ENCODE measurements at regions not wholly inside any gene's neighbourhood (a gene's known extent, or its start where the extent isn't known, plus 50 kb on each side); places are given as distances from the start of the nearest gene placed in this dataset.

DNA sequence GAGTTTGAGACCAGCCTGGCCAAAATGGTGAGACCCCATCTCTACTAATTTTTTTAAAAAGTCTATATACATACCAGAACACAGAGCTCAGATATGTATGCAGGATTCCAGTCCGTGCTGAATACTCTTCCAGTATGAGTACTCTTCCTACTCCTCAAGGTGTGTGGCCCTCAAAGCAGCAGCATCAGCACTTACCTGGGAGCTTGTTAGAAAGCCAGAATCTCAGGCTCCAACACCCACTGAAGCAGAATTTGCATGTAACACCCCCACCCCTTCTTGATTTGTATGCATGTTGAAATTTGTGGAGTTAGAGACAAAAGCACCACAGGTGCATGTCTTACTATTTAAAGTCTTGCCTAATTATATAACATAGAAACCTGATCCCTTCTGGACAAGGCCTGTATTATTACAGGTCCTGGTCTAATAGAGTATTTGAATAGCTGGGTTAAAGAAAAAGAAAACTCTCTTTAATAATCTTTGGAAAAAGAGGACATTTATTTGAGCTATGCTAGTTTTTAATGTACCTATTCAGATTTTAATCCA lies 50.3 kb upstream of the NFE2L2 start:
- no peak for DNase-seq (ENCODE audit: low read depth, low spot score)

DNA sequence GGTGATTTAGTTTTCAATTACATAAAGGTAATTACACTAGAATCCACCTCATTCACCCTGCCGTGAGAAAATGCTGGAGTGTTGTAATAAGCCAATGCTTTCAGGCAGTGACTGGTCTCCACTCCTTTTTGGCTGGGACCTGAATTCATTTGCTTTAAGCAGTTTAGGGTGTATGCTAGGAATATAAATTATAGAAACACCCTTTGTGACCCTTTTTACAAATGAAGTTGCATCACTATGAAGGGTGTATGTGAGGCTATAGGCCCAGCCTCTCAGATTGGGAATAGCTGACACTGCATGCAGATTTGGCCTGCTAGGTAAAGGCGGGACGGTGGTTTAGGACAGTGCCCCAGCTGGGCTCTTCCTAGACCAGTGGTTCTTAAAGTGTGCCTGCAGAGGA lies 50.8 kb upstream of the NFE2L2 start:
- DNase-seq (ENCODE audit: low read depth, low spot score): no peak

DNA sequence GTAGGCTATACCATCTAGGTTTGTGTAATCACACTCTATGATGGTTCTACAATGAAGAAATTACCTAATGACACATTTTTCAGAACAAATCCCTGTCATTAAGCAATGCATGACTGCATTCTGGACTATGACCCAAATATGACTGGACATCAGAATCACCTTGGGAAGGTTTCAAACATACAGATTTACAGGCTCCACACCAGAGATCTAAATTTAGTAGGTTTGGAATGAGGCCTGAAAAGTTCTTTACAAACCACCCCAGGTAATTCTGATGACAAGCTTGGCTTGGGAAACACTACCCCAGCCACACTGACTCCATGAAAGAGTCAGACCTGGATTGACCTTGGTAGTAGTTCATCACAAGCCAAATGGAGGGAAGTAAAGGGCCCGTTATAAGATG lies 52.2 kb upstream of the NFE2L2 start:
- no peak for DNase-seq (ENCODE audit: low read depth, low spot score)

DNA sequence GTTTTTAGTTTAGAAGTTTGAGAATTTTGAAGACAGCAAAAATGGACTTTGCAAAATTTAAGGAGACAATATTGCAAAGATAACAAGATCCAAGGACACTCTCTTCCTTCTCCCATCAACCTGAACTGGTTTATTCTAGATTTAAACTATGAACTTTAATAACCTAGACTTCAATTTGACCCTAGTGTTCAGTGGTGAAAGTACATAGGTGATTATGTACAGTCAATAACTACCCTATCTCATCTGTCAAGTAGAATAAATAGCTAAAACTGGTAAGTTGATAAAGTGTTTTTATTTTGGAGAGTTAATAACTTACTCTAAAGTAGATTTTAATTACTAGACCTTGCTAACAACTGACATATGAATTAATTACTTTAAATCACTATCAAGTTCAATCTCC lies 52.9 kb upstream of the NFE2L2 start:
- DNase-seq (ENCODE audit: low read depth, low spot score): no peak

DNA sequence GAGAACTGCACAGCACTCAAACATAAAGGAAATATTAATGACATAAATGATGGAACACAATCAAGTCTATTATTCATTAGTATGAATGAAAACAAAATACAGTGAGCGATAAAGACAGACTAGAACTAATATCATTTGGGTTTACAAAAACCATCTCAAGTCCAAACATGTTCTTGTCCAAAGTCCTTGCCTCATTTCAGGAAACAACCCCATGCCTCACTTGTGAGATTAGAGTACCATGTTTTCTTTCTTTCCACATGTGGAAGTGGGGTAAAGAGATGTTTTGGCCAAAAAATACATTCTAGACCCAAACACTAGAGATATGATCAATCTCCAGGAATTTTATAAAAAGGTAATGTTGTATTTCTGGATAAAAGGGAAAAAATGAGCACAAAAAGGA lies 53.3 kb upstream of the NFE2L2 start:
- no peak for DNase-seq (ENCODE audit: low read depth, low spot score)

DNA sequence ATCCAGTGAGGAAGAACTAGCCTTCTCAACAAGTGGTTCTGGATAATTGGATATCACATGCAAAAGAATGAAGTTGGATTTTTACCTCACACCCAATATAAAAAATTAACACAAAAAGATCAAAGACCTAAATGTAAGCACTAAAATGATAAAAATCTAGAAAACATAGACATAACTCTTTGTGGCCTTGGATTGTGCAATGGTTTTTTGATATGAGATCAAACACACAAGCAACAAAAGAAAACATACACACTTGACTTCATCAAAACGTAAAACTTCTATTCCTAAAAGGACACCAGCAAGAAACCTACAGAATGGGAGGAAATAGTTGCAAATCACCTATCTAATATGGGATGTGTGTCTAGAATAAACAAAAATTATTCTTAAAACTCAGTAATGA lies 54.1 kb upstream of the NFE2L2 start:
- no peak for DNase-seq (ENCODE audit: low read depth, low spot score)

DNA sequence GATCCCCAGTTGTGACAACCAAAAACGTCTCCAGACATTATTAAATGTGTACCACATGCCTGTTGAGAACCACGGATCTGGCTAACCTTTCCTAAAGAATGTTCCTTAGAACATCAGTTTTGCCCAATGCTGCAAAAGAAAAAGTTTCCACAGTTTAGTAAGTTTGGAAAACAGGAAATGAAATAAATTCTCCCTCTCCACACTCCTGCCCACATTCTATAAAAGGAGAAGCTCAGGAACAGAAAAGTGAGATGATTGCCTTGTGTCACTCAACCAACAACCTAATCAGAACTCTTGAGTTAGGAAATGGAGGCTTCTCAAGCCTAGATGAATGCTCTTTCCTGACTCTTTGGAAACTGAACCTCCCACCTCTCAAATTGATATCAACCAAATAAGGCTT lies 56.1 kb upstream of the NFE2L2 start:
- no peak for DNase-seq (ENCODE audit: low read depth, low spot score)

DNA sequence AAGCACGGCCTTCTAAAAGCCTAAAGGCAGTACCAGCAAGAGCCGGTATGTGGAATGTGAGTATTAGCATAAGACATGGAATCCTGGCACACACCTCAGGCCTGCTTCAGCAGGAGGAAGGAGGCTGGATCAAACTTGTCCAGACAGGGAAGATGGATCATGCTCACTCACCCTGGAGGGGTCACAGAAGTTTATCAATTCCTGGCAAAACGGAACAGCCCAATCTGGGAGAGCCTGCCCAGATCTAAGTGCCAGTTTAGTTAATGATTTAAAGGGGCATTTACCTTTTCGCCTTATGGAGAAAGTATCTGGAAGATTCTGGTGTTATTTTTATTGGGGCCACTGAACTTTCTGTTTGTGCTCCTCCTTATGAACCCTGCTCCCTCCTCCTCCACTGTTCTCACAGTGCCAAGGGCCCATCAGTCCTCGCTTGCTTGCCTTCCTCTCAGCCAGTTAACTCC lies 58.3 kb upstream of the NFE2L2 start:
- DNase-seq (ENCODE audit: low read depth, low spot score): no peak

DNA sequence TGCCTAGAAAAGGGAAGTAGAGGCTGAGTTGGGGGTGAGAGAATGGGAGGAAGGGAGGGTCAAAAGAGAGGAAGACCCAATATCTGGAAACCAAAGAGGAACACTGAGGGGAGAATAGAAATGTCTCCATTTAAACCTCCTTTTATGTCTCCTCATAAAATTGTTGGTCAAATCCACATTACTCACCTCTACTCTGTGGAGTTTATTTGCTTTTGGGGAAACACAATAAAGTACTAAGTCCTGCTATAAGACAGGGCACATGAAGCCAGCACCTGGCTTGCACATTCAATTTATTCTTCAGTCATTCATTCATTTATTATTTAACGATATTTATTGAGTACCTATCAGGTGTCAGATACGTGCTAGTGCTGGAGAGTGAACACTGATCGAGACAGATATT lies 60.3 kb upstream of the NFE2L2 start:
- DNase-seq (ENCODE audit: low read depth, low spot score): no peak

DNA sequence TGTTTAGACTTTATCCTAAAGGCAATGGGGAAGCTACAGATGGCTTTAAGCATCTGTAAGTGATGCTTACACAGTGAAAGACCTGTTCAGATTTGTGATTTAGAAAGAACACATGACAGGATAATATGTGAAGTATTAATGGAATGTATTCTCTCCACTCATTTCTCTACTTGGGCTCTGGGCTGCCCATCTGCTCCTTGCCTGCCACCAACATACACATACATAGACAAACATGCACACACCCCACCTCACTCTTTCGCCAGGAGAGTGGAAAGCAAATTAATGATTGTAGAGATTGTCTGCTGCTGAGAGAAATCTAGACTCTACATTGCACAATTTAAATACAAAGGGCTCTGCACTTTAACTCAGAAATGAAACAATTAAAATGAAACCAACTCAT lies 61.0 kb upstream of the NFE2L2 start:
- no peak for DNase-seq (ENCODE audit: low read depth, low spot score)

DNA sequence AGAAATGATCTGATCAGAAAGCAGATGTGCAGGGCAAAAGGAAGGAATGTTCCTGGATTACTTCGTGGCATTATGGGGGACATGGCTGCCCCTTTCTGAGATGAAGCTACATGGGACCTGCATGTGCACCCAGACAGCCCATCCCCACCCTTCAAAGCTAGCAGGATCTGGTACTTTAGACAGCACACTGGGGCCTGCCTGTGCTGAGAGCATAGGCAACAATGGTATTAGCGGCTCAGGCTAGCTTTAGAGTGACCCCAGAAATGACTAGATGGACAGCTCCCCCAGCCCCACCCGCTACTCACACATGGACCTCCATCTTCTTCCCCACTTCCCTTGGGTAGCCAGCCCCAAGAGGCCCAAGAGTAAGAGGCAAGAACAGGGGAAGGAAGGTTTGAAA lies 61.5 kb upstream of the NFE2L2 start:
- DNase-seq (ENCODE audit: low read depth, low spot score): no peak

DNA sequence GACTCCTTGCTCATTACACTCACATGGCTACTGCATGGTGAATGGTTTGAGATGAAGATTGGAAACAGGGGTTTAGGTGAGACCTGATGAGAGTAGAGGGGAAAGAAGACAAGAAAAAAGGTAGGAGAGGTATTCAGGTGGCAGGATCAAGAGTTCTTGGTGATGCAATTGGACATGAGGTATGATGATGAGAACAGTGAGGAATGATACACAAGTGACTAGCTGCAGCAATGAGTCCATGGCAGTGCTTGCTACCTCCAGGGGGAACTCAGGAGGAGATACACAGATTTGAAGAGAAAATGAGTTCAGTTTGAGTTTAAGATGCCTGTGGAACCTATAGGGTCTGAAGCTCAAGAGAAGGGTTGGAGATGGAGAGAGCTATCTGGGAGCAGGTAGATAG lies 62.1 kb upstream of the NFE2L2 start:
- no peak for DNase-seq (ENCODE audit: low read depth, low spot score)

DNA sequence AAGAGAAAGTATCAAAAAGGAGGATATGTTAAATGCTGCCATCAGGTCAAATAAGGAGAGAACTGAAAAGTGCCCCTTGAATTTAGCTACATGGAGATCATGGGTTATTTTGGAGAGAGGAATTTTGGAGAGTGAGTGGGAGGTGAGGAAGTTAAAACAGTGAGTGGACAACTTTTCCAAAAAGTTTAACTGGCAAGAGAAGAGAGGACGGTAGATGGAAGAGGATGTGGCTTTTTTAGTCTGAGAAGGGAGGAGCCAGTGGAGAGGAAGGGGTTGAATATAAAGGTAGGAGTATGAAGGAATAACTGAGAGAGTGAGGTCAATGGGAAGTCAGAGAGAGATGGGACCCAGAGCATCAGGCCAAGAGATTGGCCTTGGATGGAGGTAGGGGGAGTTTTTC lies 62.5 kb upstream of the NFE2L2 start:
- DNase-seq (ENCODE audit: low read depth, low spot score): no peak

DNA sequence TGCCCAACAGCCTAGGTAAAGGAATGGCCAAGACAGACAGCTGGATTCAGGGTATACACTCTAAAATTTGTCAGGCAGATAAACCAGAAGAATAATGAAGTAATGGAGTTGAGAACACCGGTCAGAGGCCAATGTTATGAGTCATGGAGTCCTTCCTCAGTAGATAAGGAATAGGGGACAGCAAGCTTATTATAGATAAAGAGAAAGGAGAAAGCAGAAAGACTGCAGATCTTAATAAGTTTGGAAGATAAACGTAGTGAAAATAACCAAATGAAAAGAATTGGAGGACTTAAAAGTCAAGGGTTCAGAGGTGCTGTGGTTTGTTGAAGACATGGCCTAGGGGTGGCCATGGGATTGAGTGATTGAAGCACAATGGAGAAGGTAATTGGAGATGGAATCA lies 63.5 kb upstream of the NFE2L2 start:
- no peak for DNase-seq (ENCODE audit: low read depth, low spot score)

DNA sequence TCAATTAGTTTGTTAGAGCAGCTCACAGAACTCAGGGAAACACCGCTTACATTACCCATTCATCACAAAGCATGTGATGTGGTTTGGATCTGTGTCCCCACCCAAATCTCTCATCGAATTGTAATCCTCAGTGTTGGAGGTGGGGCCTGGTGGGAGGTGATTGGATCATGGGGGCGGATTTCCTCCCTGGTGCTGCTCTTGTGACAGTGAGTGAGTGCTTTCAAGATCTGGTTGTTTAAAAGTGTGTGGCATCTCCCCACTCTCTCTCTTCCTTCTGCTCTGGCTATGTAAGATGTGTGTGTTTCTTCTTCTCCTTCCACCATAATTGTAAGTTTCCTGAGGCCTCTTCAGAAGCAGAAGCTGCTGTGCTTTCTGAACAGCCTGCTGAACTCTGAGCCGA lies 63.5 kb upstream of the AGPS start:
- no peak for DNase-seq (ENCODE audit: low read depth, low spot score)

DNA sequence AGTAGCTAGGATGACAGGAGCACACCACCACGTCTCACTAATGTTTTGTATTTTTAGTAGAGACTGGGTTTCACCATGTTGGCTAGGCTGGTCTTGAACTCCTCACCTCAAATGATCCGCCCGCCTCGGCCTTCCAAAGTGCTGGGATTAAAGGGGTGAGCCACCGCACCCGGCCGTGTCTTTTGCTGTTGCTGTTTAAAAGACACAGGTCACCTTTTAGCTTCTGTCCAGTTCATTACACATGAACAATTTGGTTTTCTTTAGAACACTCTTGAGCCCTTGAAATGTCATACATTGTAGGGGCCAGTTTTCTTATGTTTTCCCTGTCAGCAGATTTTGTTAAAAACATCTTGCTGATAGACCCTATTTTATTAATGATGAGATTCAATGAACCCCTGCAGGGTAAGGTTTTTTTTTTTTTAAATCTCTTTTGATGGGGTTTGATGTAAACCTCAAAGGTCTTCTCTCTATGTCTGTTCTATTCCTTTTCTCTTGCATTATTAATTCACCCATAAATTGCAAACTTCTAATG lies 61.0 kb upstream of the AGPS start:
- DNase-seq (ENCODE audit: low read depth, low spot score): no peak

DNA sequence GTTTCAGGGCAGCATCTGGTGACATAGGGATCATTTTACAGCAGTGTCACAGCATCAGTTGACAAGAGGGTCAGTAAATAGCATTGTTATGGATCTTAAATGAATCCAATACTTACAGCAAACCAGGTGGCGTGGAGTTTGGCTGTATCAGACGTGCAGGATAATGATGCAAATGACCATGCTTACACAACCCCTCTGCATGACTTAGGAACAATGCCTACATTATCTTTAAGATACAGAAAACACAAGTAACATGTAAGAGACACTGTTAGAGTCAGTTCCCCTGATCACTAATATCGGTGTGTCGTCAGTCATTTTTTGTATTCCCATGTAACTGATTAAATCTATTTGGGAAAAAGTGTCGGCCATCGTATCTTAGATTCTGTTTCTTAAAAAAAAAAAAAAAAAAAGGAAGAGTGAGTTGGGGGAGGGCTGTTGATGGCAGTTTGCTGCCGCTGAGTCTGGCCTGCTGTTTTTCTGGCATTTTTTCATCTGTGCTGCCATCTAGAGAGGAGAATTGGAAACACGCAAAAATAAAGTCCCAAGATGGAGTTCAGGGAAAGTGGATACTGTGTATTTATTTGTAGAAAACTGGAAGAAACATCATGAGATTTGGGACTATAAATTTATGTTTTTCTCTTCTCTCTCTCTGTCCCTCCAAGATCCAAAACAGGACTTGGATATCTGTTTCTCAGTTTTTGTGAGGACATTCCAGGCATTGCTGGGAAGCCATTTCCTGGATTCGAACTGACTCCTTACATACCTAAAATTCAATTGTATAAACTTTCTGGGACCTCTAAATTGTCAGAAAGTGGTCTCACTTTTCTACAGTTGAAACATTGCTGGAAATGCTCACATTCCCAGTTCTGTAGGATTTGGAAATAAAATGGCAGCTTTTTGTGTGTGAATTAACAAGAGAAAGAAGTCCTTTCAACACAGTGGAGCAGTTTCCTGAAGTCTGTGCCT lies 60.3 kb upstream of the AGPS start:
- peak; percentile 32 for DNase-seq (ENCODE audit: low read depth, low spot score)

DNA sequence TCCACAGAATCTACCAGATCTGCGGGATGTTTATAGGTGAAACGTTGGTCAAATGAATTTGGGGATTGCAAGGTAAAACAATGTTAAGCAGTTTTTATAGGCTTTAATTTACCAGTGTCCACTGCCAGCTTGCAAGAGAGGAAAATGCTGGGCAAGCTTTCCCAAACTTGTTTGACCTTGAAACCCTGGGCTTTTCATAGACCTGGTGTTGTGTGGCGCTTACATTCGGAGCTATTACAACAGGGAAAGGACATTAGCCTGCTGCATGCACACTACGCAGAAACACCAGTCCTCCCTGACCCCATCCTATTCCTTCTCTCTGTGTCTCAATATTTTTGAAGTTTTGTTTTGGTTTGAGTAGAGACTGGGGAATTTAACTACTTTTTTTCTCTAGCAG lies 59.6 kb upstream of the AGPS start:
- DNase-seq (ENCODE audit: low read depth, low spot score): no peak

DNA sequence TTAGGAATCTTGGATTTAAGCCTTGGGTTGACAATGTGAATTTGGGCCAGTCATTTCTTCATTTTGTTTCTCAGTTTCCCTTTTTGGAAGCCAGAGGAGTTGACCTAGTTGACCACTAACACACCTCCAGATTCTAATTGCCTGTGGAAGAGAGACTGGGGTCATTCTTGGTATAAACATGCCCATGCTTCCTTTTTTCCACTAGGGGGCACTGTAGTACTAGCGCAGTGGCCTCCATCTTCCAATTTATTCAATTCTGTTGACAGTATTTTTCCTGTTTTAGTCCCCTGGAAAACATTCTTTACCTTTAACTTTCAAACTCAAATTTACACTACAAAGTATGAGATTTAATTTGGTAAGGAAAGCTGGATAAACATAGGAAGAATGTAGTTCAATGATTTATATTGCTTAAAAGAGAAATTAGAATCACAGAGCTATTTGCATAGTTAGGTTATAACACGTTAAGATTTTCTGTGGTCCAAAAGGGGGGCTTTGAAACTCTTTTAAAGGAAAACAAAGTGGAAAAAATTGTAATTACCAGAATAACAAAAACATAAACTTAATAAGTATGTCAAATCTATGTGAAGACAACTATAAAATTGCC lies 57.5 kb upstream of the AGPS start:
- no peak for DNase-seq (ENCODE audit: low read depth, low spot score)

DNA sequence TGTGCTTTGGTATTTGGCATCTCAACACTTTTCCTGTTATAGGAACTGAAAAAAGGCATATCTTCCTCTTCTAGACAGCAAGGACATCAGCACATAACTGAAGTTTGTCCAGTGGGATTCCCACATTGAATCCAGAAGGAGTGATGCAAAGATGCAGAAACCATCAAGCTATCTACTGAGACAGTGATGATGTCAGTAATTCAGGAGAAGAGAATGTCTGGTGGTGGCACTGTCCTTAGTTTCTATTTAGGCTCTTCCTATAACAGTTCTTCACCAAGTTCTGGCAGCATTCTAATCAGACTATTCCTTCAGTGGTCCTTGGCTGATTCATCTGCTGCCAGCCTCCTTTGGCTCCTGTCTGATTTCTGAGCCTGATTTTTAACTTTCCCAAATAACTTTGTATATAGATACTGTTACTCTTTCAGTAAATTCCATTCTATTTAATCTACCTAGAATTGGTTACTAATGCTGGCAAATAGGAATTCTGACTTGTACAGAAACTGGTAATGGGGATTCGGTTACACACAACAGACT lies 56.6 kb upstream of the AGPS start:
- no peak for DNase-seq (ENCODE audit: low read depth, low spot score)

DNA sequence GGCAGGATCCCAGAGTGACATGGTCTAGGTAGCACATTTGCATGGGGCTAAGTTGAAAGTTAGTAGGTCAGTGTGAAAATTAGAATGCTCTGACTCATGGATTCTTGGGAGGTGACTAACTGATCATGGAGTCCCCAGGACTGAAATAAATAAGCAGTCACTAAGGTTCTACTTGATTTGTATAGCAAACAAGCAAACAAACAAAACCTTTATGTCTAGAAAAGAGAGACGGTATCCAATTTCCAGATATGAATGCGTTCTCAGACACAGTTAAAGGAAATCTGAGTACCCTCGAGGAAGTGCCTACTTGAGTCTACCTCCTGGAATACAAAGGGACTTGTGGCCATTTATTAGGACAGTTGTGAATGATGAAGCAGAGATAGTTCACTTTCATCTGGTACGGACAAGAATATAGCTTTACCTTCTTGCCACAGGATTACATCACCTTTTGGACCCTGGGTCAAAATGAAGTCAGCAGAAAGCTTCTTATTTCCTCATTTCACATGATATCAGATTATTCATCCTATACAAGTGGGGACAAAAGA lies 54.3 kb upstream of the AGPS start:
- no peak for DNase-seq (ENCODE audit: low read depth, low spot score)

DNA sequence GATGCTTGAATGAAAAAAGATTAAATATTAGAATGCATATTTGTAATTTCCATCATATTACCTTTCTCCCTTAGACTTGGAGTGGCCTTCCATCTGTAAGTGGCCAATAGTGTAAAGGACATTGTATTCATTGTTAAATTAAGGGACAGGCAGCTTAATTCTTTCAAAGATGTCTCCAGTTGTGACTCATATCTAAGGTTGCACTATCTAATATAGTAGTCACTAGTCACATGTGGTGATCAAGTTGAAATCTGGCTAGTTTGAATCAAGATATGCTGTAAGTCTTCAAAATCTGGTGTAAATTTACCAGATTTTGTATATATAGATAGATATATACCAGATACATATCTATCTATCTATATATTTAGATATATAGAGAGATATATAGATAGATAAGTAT lies 52.4 kb upstream of the AGPS start:
- DNase-seq (ENCODE audit: low read depth, low spot score): no peak
